ENCODE measurements at regions not wholly inside any gene's neighbourhood (a gene's known extent, or its start where the extent isn't known, plus 50 kb on each side); places are given as distances from the start of the nearest gene placed in this dataset.

- POLR2A ChIA-PET = no interaction called here
- no peak for FAIRE-seq
- H2AFZ ChIP-seq (ENCODE audit: low read length) = no peak overlapping the region
Observed at GRCh38 chr13:65508338-65508737, 1721.8 kb downstream of the PCDH9 start.

More at GRCh38 chr13:65508338-65508737, 1721.8 kb downstream of the PCDH9 start:
- CTCF ChIA-PET (ENCODE audit: low intra/inter-chr PET ratio, low total read pairs) = no interaction called here
- no peak overlapping the region for H3K4me3 ChIP-seq (replicated peaks in 1 of 3; ENCODE audit: insufficient read depth in 1 of 3, low read depth in 2 of 3, low read length in 3 of 3)
- no peaks in the 10 kb centered on the region for H3K79me2 ChIP-seq (ENCODE audit: insufficient read depth, low read length)
- H3K9me3 ChIP-seq (ENCODE audit: low read length) = no peaks in the 10 kb centered on the region
- H3K27me3 ChIP-seq (ENCODE audit: control insufficient read depth in 1 of 2, insufficient read depth in 2 of 2, low read length in 2 of 2) = no peaks in the 10 kb centered on the region
- intact Hi-C loops (cut with micrococcal nuclease; ENCODE audit: unreplicated experiment) = no loop called here
- no TSS peak for BruUV-seq (replicated peaks)
- H3K4me2 ChIP-seq (ENCODE audit: low read depth, low read length) = no peak overlapping the region
- H3K36me3 ChIP-seq (replicated peaks in 1 of 2; ENCODE audit: control insufficient read depth in 1 of 2, insufficient read depth in 2 of 2, low read length in 2 of 2) = no peaks in the 10 kb centered on the region
- ATAC-seq (no peak), DNase-seq (ENCODE audit: low spot score) (no peak)
- no peak for TF ChIP-seq ZNF337 (CRISPR knock-in tag; IDR thresholded peaks at IDR 0.05; ENCODE audit: borderline replicate concordance, low read depth)
- no peak for TF ChIP-seq MIER3 (CRISPR knock-in tag; IDR thresholded peaks at IDR 0.05; ENCODE audit: borderline replicate concordance)
- TF ChIP-seq PHF8 (CRISPR knock-in tag; IDR thresholded peaks at IDR 0.05) = no peak
- no peak for TF ChIP-seq UBTF (CRISPR knock-in tag; IDR thresholded peaks at IDR 0.05)
- TF ChIP-seq ZBTB46 (CRISPR knock-in tag; IDR thresholded peaks at IDR 0.05; ENCODE audit: borderline replicate concordance) = no peak
- no peak for TF ChIP-seq ZNF879 (CRISPR knock-in tag; IDR thresholded peaks at IDR 0.05)
- H3K4me1 ChIP-seq (ENCODE audit: insufficient read depth, low read length) = no peaks in the 10 kb centered on the region
- H4K20me1 ChIP-seq (ENCODE audit: insufficient read depth, low read length) = no peaks in the 10 kb centered on the region
- in situ Hi-C loops (cut with HindIII; ENCODE audit: extremely low pct_ligation_motif_present, low pct_unique_long_range_greater_than_20kb) = no loop called here
- H3K9ac ChIP-seq (ENCODE audit: insufficient read depth, low read depth, low read length) = no peak overlapping the region
- no peak overlapping the region for H3K27ac ChIP-seq (ENCODE audit: extremely low read length, insufficient read depth, low read length)
